ENCODE measurements at regions not wholly inside any gene's neighbourhood (a gene's known extent, or its start where the extent isn't known, plus 50 kb on each side); places are given as distances from the start of the nearest gene placed in this dataset.
"Not testable (repeated sequence)": the region's sequence is repeated elsewhere in the genome, so short reads cannot be mapped to it uniquely, and the experiment has no call there.

GRCh38 chr17:69669441-69670178 is 255.1 kb downstream of the MAP2K6 start:
- H3K4me3 ChIP-seq (replicated peaks; ENCODE audit: low read depth, low read length): no peak overlapping the region
- DNase-seq (ENCODE audit: low read depth): no peak
- TF ChIP-seq CTCF (IDR thresholded peaks at IDR 0.05; ENCODE audit: low read length, missing control alignments): no peak

GRCh38 chr17:69672924-69673323 is 258.4 kb downstream of the MAP2K6 start:
- DNase-seq (ENCODE audit: low read depth): peak; percentile 59
- no peak overlapping the region for H3K4me3 ChIP-seq (replicated peaks; ENCODE audit: low read depth, low read length)
- no peak for TF ChIP-seq CTCF (IDR thresholded peaks at IDR 0.05; ENCODE audit: low read length, missing control alignments)

GRCh38 chr17:69677130-69677529 is 262.6 kb downstream of the MAP2K6 start:
- DNase-seq (ENCODE audit: low read depth): peak; percentile 13
- no peak overlapping the region for H3K4me3 ChIP-seq (replicated peaks; ENCODE audit: low read depth, low read length)
- TF ChIP-seq CTCF (IDR thresholded peaks at IDR 0.05; ENCODE audit: low read length, missing control alignments): no peak

GRCh38 chr17:69678206-69678605 is 263.7 kb downstream of the MAP2K6 start:
- DNase-seq (ENCODE audit: low read depth): no peak
- H3K4me3 ChIP-seq (replicated peaks; ENCODE audit: low read depth, low read length): no peak overlapping the region
- TF ChIP-seq CTCF (IDR thresholded peaks at IDR 0.05; ENCODE audit: low read length, missing control alignments): no peak

- TF ChIP-seq CTCF (IDR thresholded peaks at IDR 0.05; ENCODE audit: low read length, missing control alignments): no peak
- no peak for DNase-seq (ENCODE audit: low read depth)
- H3K4me3 ChIP-seq (replicated peaks; ENCODE audit: low read depth, low read length): no peak overlapping the region
These were observed 265.3 kb downstream of the MAP2K6 start for GRCh38 chr17:69679829-69680228.

- no peak for TF ChIP-seq CTCF (IDR thresholded peaks at IDR 0.05; ENCODE audit: low read length, missing control alignments)
- H3K4me3 ChIP-seq (replicated peaks; ENCODE audit: low read depth, low read length): no peak overlapping the region
- DNase-seq (ENCODE audit: low read depth): no peak
These were observed 269.8 kb downstream of the MAP2K6 start for GRCh38 chr17:69684251-69684650.

- DNase-seq (ENCODE audit: low read depth): not testable (repeated sequence)
These were observed 270.7 kb downstream of the MAP2K6 start for GRCh38 chr17:69685150-69685549.

More at GRCh38 chr17:69685150-69685549, 270.7 kb downstream of the MAP2K6 start:
- not testable (repeated sequence) for H3K4me3 ChIP-seq (replicated peaks; ENCODE audit: low read depth, low read length)

Data from fibroblast of pulmonary artery (primary cell).